ENCODE measurements at regions not wholly inside any gene's neighbourhood (a gene's known extent, or its start where the extent isn't known, plus 50 kb on each side); places are given as distances from the start of the nearest gene placed in this dataset.

DNA sequence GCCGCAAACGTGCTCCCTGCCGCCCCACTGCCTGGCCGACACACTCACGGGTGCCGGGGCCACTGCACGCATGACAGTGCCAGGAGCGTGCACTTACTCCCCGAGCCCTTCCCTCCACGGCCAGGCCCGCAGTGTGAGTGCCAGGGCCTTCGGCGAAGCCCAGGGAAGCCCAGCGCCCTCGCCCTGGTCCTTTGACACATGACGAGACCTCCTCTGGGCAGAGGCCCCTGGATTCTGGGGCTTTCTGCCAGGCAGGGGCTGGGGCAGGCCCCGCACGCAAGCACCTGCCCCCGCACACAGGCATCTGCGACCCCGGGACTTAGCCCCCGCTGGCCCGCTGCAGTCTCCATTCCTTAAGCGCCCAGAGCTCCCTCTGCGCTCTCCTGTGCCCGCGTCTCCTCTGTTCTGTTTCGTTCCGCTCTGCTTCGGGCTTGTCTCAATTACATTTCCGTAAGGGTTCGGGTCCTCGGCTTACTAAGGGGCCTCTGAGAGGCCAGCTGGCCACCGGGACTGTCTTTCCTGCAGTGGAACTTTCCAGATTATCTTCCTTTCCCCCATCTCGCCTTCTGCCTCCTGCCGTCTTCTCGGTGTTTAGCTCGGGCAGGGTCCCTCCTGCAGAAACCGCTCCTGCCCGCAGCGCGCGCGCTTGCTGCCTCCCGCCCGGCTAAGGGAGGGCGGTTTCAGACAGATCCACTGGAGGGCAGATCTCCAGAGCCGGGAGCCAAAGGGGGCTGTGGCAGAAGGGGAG is 98.8 kb downstream of the ING1 start:
- CTCF ChIA-PET = interaction anchor here (0.9 kb wide), 1 partner anchor 10 kb away, joined by 3 read pairs; no protein-coding TSS in a partner anchor
- in situ Hi-C loops (cut with MboI; ENCODE audit: low sequenced_read_pairs) = loop anchor here (25.0 kb wide), 1 partner anchor 225 kb away; no protein-coding TSS in a partner anchor
- no peak for DNase-seq
- no peak for TF ChIP-seq RCOR1 (IDR thresholded peaks at IDR 0.05; ENCODE audit: insufficient replicate concordance, low read length)
- no peak for TF ChIP-seq BHLHE40 (IDR thresholded peaks at IDR 0.05; ENCODE audit: low read depth, low read length)
- TF ChIP-seq, protein P1, sequence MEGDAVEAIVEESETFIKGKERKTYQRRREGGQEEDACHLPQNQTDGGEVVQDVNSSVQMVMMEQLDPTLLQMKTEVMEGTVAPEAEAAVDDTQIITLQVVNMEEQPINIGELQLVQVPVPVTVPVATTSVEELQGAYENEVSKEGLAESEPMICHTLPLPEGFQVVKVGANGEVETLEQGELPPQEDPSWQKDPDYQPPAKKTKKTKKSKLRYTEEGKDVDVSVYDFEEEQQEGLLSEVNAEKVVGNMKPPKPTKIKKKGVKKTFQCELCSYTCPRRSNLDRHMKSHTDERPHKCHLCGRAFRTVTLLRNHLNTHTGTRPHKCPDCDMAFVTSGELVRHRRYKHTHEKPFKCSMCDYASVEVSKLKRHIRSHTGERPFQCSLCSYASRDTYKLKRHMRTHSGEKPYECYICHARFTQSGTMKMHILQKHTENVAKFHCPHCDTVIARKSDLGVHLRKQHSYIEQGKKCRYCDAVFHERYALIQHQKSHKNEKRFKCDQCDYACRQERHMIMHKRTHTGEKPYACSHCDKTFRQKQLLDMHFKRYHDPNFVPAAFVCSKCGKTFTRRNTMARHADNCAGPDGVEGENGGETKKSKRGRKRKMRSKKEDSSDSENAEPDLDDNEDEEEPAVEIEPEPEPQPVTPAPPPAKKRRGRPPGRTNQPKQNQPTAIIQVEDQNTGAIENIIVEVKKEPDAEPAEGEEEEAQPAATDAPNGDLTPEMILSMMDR (conservative IDR thresholded peaks at IDR 0.05; ENCODE audit: low read depth, low read length) = no peak; the same call in 1 of the 2 replicates
- TF ChIP-seq ELK1 (IDR thresholded peaks at IDR 0.05; ENCODE audit: borderline replicate concordance, low read depth, low read length) = no peak
- TF ChIP-seq POLR2A (IDR thresholded peaks at IDR 0.05; ENCODE audit: low read depth, low read length) = no peak
- no peak for TF ChIP-seq CEBPB (IDR thresholded peaks at IDR 0.05; ENCODE audit: low read depth, low read length)
- TF ChIP-seq MAFK (IDR thresholded peaks at IDR 0.05; ENCODE audit: low read depth, low read length) = no peak
- no peak for TF ChIP-seq RFX5 (IDR thresholded peaks at IDR 0.05; ENCODE audit: low read depth, low read length)
- no peak for TF ChIP-seq CHD1 (IDR thresholded peaks at IDR 0.05; ENCODE audit: low read depth, low read length)
- TF ChIP-seq NFE2L2 (IDR thresholded peaks at IDR 0.05; ENCODE audit: low read depth, low read length) = no peak
- no peak for TF ChIP-seq MXI1 (IDR thresholded peaks at IDR 0.05; ENCODE audit: borderline replicate concordance, low read depth, low read length)
- no peak for TF ChIP-seq SMC3 (IDR thresholded peaks at IDR 0.05; ENCODE audit: low read depth, low read length)
- no peak for TF ChIP-seq RAD21 (IDR thresholded peaks at IDR 0.05; ENCODE audit: low read length)
- no peak for TF ChIP-seq FOS (IDR thresholded peaks at IDR 0.05; ENCODE audit: low read depth, low read length)
- no peak for TF ChIP-seq MAZ (IDR thresholded peaks at IDR 0.05; ENCODE audit: borderline replicate concordance, low read depth, low read length)

More for the DNA sequence above, 98.8 kb downstream of the ING1 start:
- peak overlapping the region; percentile 4; the same call in 1 of the 2 replicates for H3K4me2 ChIP-seq (ENCODE audit: low read depth, low read length)
- H2BK5ac ChIP-seq (ENCODE audit: low read depth, low read length, poor library complexity, severe bottlenecking) = no peak overlapping the region
- no peaks in the 10 kb centered on the region for H4K20me1 ChIP-seq (ENCODE audit: insufficient read depth, low read length)
- peaks cover 24% of the 10 kb centered on the region for H3K27me3 ChIP-seq (ENCODE audit: control insufficient read depth, insufficient read depth, low read length)
- peaks cover 5% of the 10 kb centered on the region for H3K9me1 ChIP-seq (ENCODE audit: insufficient read depth, low read length)
- H2BK120ac ChIP-seq (ENCODE audit: low read depth, low read length) = no peak overlapping the region
- no peaks in the 10 kb centered on the region for H3K79me1 ChIP-seq (ENCODE audit: low read depth in 1 of 2, low read length in 2 of 2)
- H3K4ac ChIP-seq (ENCODE audit: low read depth, low read length) = no peak overlapping the region
- intact Hi-C loops (cut with micrococcal nuclease) = no loop called here
- H4K8ac ChIP-seq (ENCODE audit: low read depth in 2 of 2, low read length in 2 of 2) = no peak overlapping the region
- H3K9me3 ChIP-seq (ENCODE audit: control insufficient read depth, insufficient read depth, low read length) = no peaks in the 10 kb centered on the region
- no peak overlapping the region for H3K14ac ChIP-seq (replicated peaks; ENCODE audit: low read depth, low read length)
- 47% methylated on average over 28 of the region's 48 CpGs; no CpG with 5 or more reads in 1 of the 2 experiments for WGBS, 2 experiments (ENCODE audit: extremely low coverage in 2 of 2, insufficient read length in 1 of 2)
- no peak overlapping the region for H3K56ac ChIP-seq (ENCODE audit: extremely low read depth, insufficient read depth, low read length)
- H3K23ac ChIP-seq (ENCODE audit: low read depth, low read length) = no peak overlapping the region
- no peak overlapping the region for H3K27ac ChIP-seq (ENCODE audit: insufficient read depth, low read length)
- H3K4me3 ChIP-seq (ENCODE audit: insufficient read depth, low read depth, low read length) = peak overlapping the region; percentile 20
- H2AK9ac ChIP-seq (replicated peaks; ENCODE audit: low read depth, low read length, poor library complexity) = no peak overlapping the region
- peak overlapping the region; percentile 16 for H2AFZ ChIP-seq (replicated peaks; ENCODE audit: low read length, poor library complexity)
- no peak overlapping the region; the same call in 1 of the 2 replicates for H4K5ac ChIP-seq (ENCODE audit: low read depth, low read length)
- peak; percentile 65 for ATAC-seq (ENCODE audit: low read depth)
- no peaks in the 10 kb centered on the region for H3K36me3 ChIP-seq (ENCODE audit: control insufficient read depth, insufficient read depth, low read length)
- peaks cover 6% of the 10 kb centered on the region for H3K4me1 ChIP-seq (ENCODE audit: control insufficient read depth, insufficient read depth, low read length)
- dilution Hi-C loops (cut with HindIII; ENCODE audit: low sequenced_read_pairs, unreplicated experiment) = no loop called here
- POLR2A ChIA-PET (ENCODE audit: unreplicated experiment) = no interaction called here
- BruUV-seq (replicated peaks) = no TSS peak
- H3K9ac ChIP-seq (ENCODE audit: low read depth, low read length) = no peak overlapping the region
- no peak overlapping the region for H3K18ac ChIP-seq (ENCODE audit: low read depth, low read length)
- no peak overlapping the region for H2BK15ac ChIP-seq (ENCODE audit: low read depth, low read length)
- H4K91ac ChIP-seq (ENCODE audit: insufficient read depth, low read depth, low read length) = no peak overlapping the region
- H2AK5ac ChIP-seq (ENCODE audit: low read depth, low read length) = no peak overlapping the region
- H2BK20ac ChIP-seq (ENCODE audit: low read depth, low read length) = no peak overlapping the region
